ENCODE measurements at regions not wholly inside any gene's neighbourhood (a gene's known extent, or its start where the extent isn't known, plus 50 kb on each side); places are given as distances from the start of the nearest gene placed in this dataset.

DNA sequence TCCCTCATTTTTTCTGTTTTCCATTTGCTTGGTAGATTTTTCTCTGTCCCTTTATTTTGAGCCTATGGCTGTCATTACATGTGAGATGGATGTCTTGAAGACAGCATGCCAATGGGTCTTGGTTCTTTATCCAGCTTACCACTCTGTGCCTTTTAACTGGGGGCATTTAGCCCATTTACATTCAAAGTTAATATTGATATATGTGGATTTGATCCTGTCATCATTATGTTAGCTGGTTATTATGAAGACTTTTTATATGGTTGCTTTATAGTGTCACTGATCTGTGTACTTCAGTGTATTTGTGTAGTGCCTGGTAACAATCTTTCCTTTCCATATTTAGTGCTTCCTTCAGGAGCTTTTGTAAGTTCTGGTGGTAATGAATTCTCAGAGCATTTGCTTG, 89.3 kb upstream of the UNC5B start:
- no peak overlapping the region for H3K4me3 ChIP-seq (ENCODE audit: low read depth, low read length)
- TF ChIP-seq, protein P1, sequence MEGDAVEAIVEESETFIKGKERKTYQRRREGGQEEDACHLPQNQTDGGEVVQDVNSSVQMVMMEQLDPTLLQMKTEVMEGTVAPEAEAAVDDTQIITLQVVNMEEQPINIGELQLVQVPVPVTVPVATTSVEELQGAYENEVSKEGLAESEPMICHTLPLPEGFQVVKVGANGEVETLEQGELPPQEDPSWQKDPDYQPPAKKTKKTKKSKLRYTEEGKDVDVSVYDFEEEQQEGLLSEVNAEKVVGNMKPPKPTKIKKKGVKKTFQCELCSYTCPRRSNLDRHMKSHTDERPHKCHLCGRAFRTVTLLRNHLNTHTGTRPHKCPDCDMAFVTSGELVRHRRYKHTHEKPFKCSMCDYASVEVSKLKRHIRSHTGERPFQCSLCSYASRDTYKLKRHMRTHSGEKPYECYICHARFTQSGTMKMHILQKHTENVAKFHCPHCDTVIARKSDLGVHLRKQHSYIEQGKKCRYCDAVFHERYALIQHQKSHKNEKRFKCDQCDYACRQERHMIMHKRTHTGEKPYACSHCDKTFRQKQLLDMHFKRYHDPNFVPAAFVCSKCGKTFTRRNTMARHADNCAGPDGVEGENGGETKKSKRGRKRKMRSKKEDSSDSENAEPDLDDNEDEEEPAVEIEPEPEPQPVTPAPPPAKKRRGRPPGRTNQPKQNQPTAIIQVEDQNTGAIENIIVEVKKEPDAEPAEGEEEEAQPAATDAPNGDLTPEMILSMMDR (IDR thresholded peaks at IDR 0.05; ENCODE audit: low read depth, low read length, missing control alignments) = no peak
- no peak for DNase-seq (ENCODE audit: low read depth)

DNA sequence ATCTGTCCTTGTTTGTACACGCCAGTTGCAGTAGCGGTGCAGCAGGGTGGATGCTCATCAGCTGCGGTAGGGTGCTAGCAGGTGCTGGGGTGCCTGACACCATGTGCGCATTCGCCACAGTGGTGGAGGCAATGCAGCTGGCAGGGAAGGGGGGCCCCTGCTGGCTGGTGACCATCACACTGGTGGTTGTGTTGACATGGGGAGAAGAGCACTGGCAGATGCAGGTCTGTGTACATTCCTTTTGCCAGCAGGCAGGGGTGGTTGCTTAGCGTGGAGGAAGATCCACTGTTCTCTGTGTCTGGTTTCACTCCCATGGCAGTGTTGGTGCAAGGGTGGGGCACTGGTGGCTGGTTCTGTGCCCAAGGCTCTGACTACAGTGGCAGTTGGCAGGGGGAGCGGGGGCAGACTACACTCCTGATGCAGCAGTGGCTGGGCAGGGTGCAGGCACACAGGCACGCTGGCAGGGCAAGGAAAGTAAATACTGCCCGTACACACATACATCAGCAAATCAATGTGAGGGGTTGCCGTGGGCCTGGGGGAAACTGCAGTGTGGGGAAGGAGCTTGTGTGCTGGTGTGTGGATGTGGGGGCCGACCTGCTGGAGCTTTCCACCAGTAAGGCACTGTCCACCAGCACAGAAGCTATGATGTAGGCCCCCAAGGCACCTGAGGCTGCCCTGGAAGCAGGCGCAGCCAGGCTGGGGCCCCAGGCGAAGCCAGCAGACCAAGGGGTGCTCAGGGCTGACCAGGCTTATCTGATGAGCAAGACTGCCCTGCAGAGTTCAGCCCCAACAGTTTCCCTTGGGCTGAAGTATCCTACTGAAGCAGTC, 87.2 kb upstream of the UNC5B start:
- no peak overlapping the region for H3K4me3 ChIP-seq (ENCODE audit: low read depth, low read length)
- TF ChIP-seq, protein P1 (IDR thresholded peaks at IDR 0.05; ENCODE audit: low read depth, low read length, missing control alignments) = no peak
- DNase-seq (ENCODE audit: low read depth) = no peak

DNA sequence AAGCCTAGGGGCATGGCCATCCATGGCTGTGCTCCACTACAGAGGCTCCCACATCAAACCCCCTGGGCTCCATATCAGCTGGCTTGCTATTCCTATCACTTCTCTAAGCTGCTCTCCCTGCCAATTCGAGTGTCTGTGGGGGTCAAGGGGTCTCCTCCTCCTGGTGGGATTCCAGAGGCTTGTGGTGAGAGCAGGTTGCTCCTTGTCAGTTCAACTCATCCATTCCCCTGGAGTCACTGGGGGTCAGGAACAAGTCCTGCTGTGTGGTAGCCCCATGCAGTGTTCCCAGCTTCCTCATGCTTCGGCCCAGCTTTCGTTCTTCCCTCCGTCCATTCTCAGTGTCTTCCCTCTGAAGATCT, 86.6 kb upstream of the UNC5B start:
- H3K4me3 ChIP-seq (ENCODE audit: low read depth, low read length) = no peak overlapping the region
- no peak for DNase-seq (ENCODE audit: low read depth)
- TF ChIP-seq, protein P1 (IDR thresholded peaks at IDR 0.05; ENCODE audit: low read depth, low read length, missing control alignments) = no peak

DNA sequence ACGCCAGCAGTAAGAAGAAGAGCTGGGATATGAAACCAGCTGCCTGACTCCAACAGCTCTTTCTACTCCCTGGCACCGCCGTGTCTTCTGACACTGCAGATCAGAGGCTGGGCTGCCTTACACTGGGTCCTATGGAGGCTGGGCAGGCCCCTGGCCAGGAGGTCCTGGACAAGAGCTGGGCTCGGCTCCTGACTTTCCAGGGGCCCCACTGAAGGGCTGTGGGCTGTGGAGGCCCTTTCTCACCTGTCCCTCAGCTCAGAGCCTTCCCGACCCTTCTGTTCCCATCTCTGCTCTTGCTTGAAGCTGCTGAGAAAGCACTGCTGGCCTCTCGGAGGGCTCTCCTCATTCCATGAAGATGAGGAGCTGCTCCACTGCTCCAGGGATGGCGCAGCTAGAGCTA, 85.9 kb upstream of the UNC5B start:
- no peak overlapping the region for H3K4me3 ChIP-seq (ENCODE audit: low read depth, low read length)
- TF ChIP-seq, protein P1 (IDR thresholded peaks at IDR 0.05; ENCODE audit: low read depth, low read length, missing control alignments) = no peak
- DNase-seq (ENCODE audit: low read depth) = no peak

DNA sequence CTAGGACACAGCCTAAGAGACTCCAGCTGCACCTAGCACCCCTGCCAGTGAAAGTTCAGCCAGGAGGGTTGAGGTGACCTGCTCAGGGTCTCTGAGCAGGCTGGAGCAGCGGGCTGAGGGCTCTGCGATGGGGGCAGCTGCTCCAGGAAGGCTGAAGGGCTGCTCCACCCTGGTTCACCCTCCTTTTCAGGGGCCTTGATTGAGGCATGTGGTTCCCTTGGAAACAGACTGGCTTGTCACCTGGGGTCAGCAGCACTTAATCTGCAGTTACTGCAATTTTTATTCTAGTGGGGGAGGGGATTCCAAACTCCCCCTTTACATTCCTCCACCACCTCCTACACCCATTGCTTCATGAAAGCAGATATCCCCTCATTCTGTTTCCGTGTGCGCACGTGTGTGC, 85.3 kb upstream of the UNC5B start:
- H3K4me3 ChIP-seq (ENCODE audit: low read depth, low read length) = no peak overlapping the region
- DNase-seq (ENCODE audit: low read depth) = no peak
- TF ChIP-seq, protein P1 (IDR thresholded peaks at IDR 0.05; ENCODE audit: low read depth, low read length, missing control alignments) = no peak

DNA sequence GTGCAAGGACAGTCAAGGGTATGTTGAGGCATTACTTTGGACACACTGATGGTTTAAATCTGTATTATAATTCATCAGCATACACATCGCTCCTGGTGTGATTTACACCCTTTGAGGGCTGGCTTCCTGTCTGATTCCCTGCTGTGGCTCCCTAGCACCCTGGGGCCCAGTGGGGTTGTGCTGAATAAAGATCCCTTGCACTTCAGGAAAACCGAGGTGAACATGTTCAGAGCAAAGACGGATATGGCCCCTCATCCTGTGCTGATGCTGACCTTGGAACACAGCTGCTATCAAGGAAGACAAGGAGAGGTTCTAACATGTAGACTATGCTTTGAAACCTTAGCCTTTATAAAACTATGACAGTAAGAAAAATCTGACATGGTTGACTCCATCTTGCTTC, 84.6 kb upstream of the UNC5B start:
- H3K4me3 ChIP-seq (ENCODE audit: low read depth, low read length) = no peak overlapping the region
- DNase-seq (ENCODE audit: low read depth) = no peak
- TF ChIP-seq, protein P1 (IDR thresholded peaks at IDR 0.05; ENCODE audit: low read depth, low read length, missing control alignments) = no peak

Data from GM12864 (cell line).